PC-3 (cell line): ENCODE measurements at regions not wholly inside any gene's neighbourhood (a gene's known extent, or its start where the extent isn't known, plus 50 kb on each side); places are given as distances from the start of the nearest gene placed in this dataset.

Source experiments
- ATAC-seq: fragments of 200-7000 bp; cut with Tn5 transposase; 2 replicates; pipeline ENCODE4 v1.9.1; 2020; ENCODE audit warnings: mild to moderate bottlenecking, moderate library complexity
- BruUV-seq: library from RNA; stranded (reverse); fragments of 400-500 nt; replicated peaks from 2 replicates; lab custom pipeline; 2021; lab: Mats Ljungman, UMichigan
- CTCF ChIA-PET: fragments of 300-600 bp; sonication (Branson Sonifier 250); formaldehyde crosslinking; loops from one replicate; lab custom pipeline; 2022; ENCODE audit warnings: antibody characterized with exemption; lab: Charles Lee
- POLR2A ChIA-PET: fragments of 300-600 bp; sonication (Branson Sonifier 250); formaldehyde crosslinking; loops from one replicate; lab custom pipeline; 2022; ENCODE audit warnings: antibody characterized with exemption; ENCODE audit not compliant: unreplicated experiment; lab: Charles Lee
- DNase-seq: peaks from one replicate; pipeline ENCODE4 v3.0.0-alpha.2; 2015
- H2AFZ ChIP-seq: fragments of 300-600 bp; sonication (generic); 2 replicates; pipeline ENCODE4 v1.6.0; 2016; ENCODE audit warnings: antibody characterized with exemption, low read length
- H3F3A ChIP-seq: fragments of 300-600 bp; sonication (generic); one replicate; pipeline ENCODE4 v1.6.0; 2017; ENCODE audit warnings: antibody characterized with exemption, low read length, control low read depth, mild to moderate bottlenecking; ENCODE audit not compliant: unreplicated experiment
- H3K27ac ChIP-seq: fragments of 300-600 bp; sonication (generic); 2 replicates; pipeline ENCODE4 v1.5.1; 2016; ENCODE audit warnings: mild to moderate bottlenecking, low read length
- H3K27me3 ChIP-seq: fragments of 300-600 bp; sonication (generic); 2 replicates; pipeline ENCODE4 v1.6.1; 2016; ENCODE audit warnings: low read length, mixed read lengths
- H3K36me3 ChIP-seq: fragments of 300-600 bp; sonication (generic); 2 replicates; pipeline ENCODE4 v1.6.1; 2016; ENCODE audit warnings: low read depth, mixed run types, low read length, mixed read lengths
- H3K4me1 ChIP-seq: fragments of 300-600 bp; sonication (generic); 2 replicates; pipeline ENCODE4 v1.5.1; 2016; ENCODE audit warnings: low read length; ENCODE audit not compliant: insufficient read depth
- H3K4me2 ChIP-seq: fragments of 300-600 bp; sonication (generic); 2 replicates; pipeline ENCODE4 v1.6.0; 2016; ENCODE audit warnings: low read length
- H3K4me3 ChIP-seq: fragments of 300-600 bp; sonication (generic); 2 replicates; pipeline ENCODE4 v1.5.1; 2016; ENCODE audit warnings: mild to moderate bottlenecking, low read length, mixed read lengths
- H3K79me2 ChIP-seq: fragments of 300-600 bp; sonication (generic); 2 replicates; pipeline ENCODE4 v1.6.1; 2017; ENCODE audit warnings: low read length, mixed read lengths
- H3K9ac ChIP-seq: fragments of 300-600 bp; sonication (generic); 2 replicates; pipeline ENCODE4 v1.6.0; 2016; ENCODE audit warnings: mild to moderate bottlenecking, low read length
- H3K9me2 ChIP-seq: fragments of 300-600 bp; sonication (generic); replicated peaks from 2 replicates; pipeline ENCODE4 v1.6.1; 2016; ENCODE audit warnings: mixed run types, low read length, mixed read lengths
- H3K9me3 ChIP-seq: fragments of 300-600 bp; sonication (generic); 2 replicates; pipeline ENCODE4 v1.6.1; 2016; ENCODE audit warnings: low read length, mixed read lengths
- H4K20me1 ChIP-seq: fragments of 300-600 bp; sonication (generic); 2 replicates; pipeline ENCODE4 v1.6.1; 2016; ENCODE audit warnings: low read length, mixed read lengths
- EZH2 ChIP-seq: fragments of 300-600 bp; sonication (generic); IDR thresholded peaks from one replicate; pipeline ENCODE4 v1.6.1; 2017; ENCODE audit warnings: antibody characterized with exemption, mild to moderate bottlenecking, low read length; ENCODE audit not compliant: unreplicated experiment
- EZH2phosphoT487 ChIP-seq: fragments of 300-600 bp; sonication (generic); IDR thresholded peaks from 2 replicates; pipeline ENCODE4 v1.6.1; 2018; ENCODE audit warnings: mild to moderate bottlenecking, antibody characterized with exemption, low read length, borderline replicate concordance
- intact Hi-C: fragments of 100-400 bp; cut with micrococcal nuclease; formaldehyde crosslinking; loops from 2 replicates; pipeline ENCODE4 v1.9.0; 2023
- TF ChIP-seq, protein P1 (sequence below): fragments of 300-600 bp; sonication (generic); conservative IDR thresholded peaks from 2 replicates; pipeline ENCODE4 v1.5.1; 2017; ENCODE audit warnings: antibody characterized with exemption, low read depth, mild to moderate bottlenecking, low read length

DNA sequence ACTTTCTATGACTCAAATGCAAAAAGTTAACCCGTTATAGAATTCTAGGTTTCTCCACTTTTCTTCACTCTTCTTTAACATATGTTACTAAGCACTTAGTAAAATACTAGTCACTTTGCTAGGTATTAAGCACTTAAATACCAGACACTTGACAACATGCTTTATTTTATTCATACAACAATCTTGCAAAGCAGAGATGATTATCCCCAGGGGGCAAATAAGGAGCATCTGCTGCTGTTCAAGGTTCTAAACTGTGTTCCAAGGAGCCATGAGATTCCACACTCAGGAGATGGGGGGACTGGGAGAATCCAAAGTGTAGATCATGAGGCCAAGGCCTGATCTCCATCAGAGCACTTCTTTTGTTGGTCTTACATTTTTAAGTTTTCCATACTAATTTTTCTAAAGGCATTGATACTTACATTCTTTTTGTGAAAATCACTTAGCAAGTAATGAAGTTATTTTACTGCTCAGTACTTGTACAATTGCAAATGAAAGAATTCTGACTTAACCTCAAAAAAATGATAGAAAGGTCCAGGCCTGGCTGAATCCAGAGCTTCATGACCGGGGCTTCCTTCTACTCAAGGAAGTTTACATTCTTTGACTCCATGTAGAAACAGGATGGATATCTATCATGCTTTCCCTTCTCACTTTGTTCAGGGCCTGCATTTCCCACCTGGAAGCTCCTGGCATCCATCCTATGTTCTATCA, 504.4 kb upstream of the WWC1 start:
- H3K79me2 ChIP-seq, result no peaks in the 10 kb centered on the region
- no peaks in the 10 kb centered on the region for H4K20me1 ChIP-seq
- H2AFZ ChIP-seq, result no peak overlapping the region
- ATAC-seq (no peak), DNase-seq (no peak)
- intact Hi-C loops, result no loop called here
- TF ChIP-seq EZH2phosphoT487, result no peak
- TF ChIP-seq, protein P1, sequence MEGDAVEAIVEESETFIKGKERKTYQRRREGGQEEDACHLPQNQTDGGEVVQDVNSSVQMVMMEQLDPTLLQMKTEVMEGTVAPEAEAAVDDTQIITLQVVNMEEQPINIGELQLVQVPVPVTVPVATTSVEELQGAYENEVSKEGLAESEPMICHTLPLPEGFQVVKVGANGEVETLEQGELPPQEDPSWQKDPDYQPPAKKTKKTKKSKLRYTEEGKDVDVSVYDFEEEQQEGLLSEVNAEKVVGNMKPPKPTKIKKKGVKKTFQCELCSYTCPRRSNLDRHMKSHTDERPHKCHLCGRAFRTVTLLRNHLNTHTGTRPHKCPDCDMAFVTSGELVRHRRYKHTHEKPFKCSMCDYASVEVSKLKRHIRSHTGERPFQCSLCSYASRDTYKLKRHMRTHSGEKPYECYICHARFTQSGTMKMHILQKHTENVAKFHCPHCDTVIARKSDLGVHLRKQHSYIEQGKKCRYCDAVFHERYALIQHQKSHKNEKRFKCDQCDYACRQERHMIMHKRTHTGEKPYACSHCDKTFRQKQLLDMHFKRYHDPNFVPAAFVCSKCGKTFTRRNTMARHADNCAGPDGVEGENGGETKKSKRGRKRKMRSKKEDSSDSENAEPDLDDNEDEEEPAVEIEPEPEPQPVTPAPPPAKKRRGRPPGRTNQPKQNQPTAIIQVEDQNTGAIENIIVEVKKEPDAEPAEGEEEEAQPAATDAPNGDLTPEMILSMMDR, result no peak
- no peak for TF ChIP-seq EZH2
- no peak overlapping the region for H3K4me3 ChIP-seq
- ChIA-PET POLR2A (no interaction called here), CTCF (no interaction called here)
- no peaks in the 10 kb centered on the region for H3F3A ChIP-seq
- H3K4me2 ChIP-seq, result no peak overlapping the region
- peaks cover 29% of the 10 kb centered on the region for H3K27me3 ChIP-seq
- H3K9me3 ChIP-seq, result no peaks in the 10 kb centered on the region
- H3K4me1 ChIP-seq, result no peaks in the 10 kb centered on the region
- H3K27ac ChIP-seq, result no peak overlapping the region
- no peaks in the 10 kb centered on the region for H3K36me3 ChIP-seq
- H3K9ac ChIP-seq, result no peak overlapping the region
- H3K9me2 ChIP-seq, result no peaks in the 10 kb centered on the region
- no TSS peak for BruUV-seq

DNA sequence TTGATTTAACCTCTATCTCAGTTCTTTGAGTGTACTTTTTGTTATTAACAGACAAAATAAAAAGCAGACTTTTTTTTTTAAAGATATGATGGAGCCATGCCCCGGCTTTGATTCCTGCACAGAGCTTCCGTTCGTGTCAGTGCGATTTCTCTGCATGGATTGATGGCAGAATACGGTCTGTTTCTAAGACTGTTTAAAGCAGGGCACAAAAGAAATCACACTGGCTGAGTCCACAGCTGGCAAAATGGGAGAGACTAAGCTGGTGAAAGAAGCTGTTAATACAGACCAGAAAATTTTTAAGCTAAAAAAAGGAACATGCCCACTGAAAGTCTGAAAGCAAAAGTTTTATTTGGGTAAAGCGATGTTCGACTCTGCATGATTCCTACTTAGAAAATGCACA, 501.4 kb upstream of the WWC1 start:
- Histone ChIP-seq H2AFZ (no peak overlapping the region), H3K9me3 (no peaks in the 10 kb centered on the region), H3F3A (no peaks in the 10 kb centered on the region), H3K4me2 (no peak overlapping the region), H3K4me3 (no peak overlapping the region), H3K27ac (no peak overlapping the region), H3K27me3 (peaks cover 20% of the 10 kb centered on the region; the same call in 1 of the 2 replicates), H3K79me2 (no peaks in the 10 kb centered on the region), H3K36me3 (no peaks in the 10 kb centered on the region), H4K20me1 (no peaks in the 10 kb centered on the region), H3K4me1 (no peaks in the 10 kb centered on the region), H3K9me2 (no peaks in the 10 kb centered on the region), H3K9ac (no peak overlapping the region)
- ChIA-PET POLR2A (no interaction called here), CTCF (no interaction called here)
- DNase-seq, result no peak
- intact Hi-C loops, result loop anchor here (10.0 kb wide), 1 partner anchor 265 kb away; no protein-coding TSS in a partner anchor
- TF ChIP-seq EZH2phosphoT487 (no peak), EZH2 (no peak)
- TF ChIP-seq, protein P1, result no peak
- BruUV-seq, result no TSS peak
- no peak for ATAC-seq
